IMR-90 (cell line): ENCODE measurements at regions not wholly inside any gene's neighbourhood (a gene's known extent, or its start where the extent isn't known, plus 50 kb on each side); places are given as distances from the start of the nearest gene placed in this dataset.
A peak's percentile ranks its signal among the peaks of the same experiment; 100 is the strongest.

Experiments
- ATAC-seq: fragments of 200-7000 bp; cut with Tn5 transposase; 2 replicates; pipeline ENCODE4 v1.9.1; 2020; ENCODE audit warnings: low read depth, mild to moderate bottlenecking, moderate library complexity
- BruUV-seq: library from RNA; stranded (reverse); fragments of 400-500 nt; replicated peaks from 2 replicates; lab custom pipeline; 2021; lab: Mats Ljungman, UMichigan
- CTCF ChIA-PET: fragments of 300-600 bp; formaldehyde crosslinking; extraction: SDS; loops from one replicate; lab custom pipeline; 2021; ENCODE audit warnings: antibody characterized with exemption; lab: Yijun Ruan, JAX
- POLR2A ChIA-PET: fragments of 300-600 bp; sonication (Branson Sonifier 250); formaldehyde crosslinking; loops from one replicate; lab custom pipeline; 2022; ENCODE audit warnings: antibody characterized with exemption; ENCODE audit not compliant: unreplicated experiment; lab: Charles Lee
- DNase-seq: peaks from one replicate; pipeline ENCODE4 v3.0.0; 2013
- H2AFZ ChIP-seq: replicated peaks from 2 replicates; pipeline ENCODE3; 2013; ENCODE audit warnings: low read length, mild to moderate bottlenecking; ENCODE audit not compliant: poor library complexity
- H2AK5ac ChIP-seq: 2 replicates; pipeline ENCODE4 v1.6.1; 2013; ENCODE audit warnings: low read depth, low read length, inconsistent platforms
- H2AK9ac ChIP-seq: replicated peaks from 2 replicates; pipeline ENCODE3; 2013; ENCODE audit warnings: mild to moderate bottlenecking, low read depth, low read length, moderate library complexity; ENCODE audit not compliant: poor library complexity
- H2BK120ac ChIP-seq: 2 replicates; pipeline ENCODE4 v1.6.1; 2013; ENCODE audit warnings: low read depth, low read length, inconsistent platforms
- H2BK15ac ChIP-seq: 3 replicates; pipeline ENCODE4 v1.6.1; 2013; ENCODE audit warnings: low read depth, low read length, inconsistent platforms
- H2BK20ac ChIP-seq: 2 replicates; pipeline ENCODE4 v1.6.1; 2013; ENCODE audit warnings: low read depth, mild to moderate bottlenecking, inconsistent platforms, low read length, moderate library complexity
- H2BK5ac ChIP-seq: 2 replicates; pipeline ENCODE4 v1.6.1; 2013; ENCODE audit warnings: mild to moderate bottlenecking, low read depth, low read length, inconsistent platforms; ENCODE audit not compliant: poor library complexity, severe bottlenecking
- H3K14ac ChIP-seq: replicated peaks from 2 replicates; pipeline ENCODE4 v1.6.1; 2013; ENCODE audit warnings: low read depth, low read length, inconsistent platforms
- H3K18ac ChIP-seq: 2 replicates; pipeline ENCODE4 v1.6.1; 2013; ENCODE audit warnings: low read depth, low read length, control low read depth
- H3K23ac ChIP-seq: 2 replicates; pipeline ENCODE4 v1.6.1; 2013; ENCODE audit warnings: low read depth, low read length, inconsistent platforms
- H3K27ac ChIP-seq: 2 replicates; pipeline ENCODE4 v1.5.1; 2013; ENCODE audit warnings: mild to moderate bottlenecking, control low read depth, low read length; ENCODE audit not compliant: insufficient read depth
- H3K27me3 ChIP-seq: 2 replicates; pipeline ENCODE4 v1.6.1; 2013; ENCODE audit warnings: low read length; ENCODE audit not compliant: control insufficient read depth, insufficient read depth
- H3K36me3 ChIP-seq: 2 replicates; pipeline ENCODE4 v1.6.1; 2013; ENCODE audit warnings: low read length, mixed read lengths; ENCODE audit not compliant: control insufficient read depth, insufficient read depth
- H3K4ac ChIP-seq: 2 replicates; pipeline ENCODE4 v1.6.1; 2013; ENCODE audit warnings: low read depth, low read length, inconsistent platforms
- H3K4me1 ChIP-seq: 2 replicates; pipeline ENCODE4 v1.6.1; 2013; ENCODE audit warnings: low read length, mixed read lengths; ENCODE audit not compliant: control insufficient read depth, insufficient read depth
- H3K4me2 ChIP-seq: 2 replicates; pipeline ENCODE4 v1.6.1; 2013; ENCODE audit warnings: low read depth, mild to moderate bottlenecking, control low read depth, low read length, moderate library complexity
- H3K4me3 ChIP-seq: 2 replicates; pipeline ENCODE4 v1.5.1; 2013; ENCODE audit warnings: low read depth, mild to moderate bottlenecking, control low read depth, low read length, moderate library complexity; ENCODE audit not compliant: insufficient read depth
- H3K56ac ChIP-seq: 2 replicates; pipeline ENCODE4 v1.6.1; 2013; ENCODE audit warnings: low read length, inconsistent platforms; ENCODE audit not compliant: insufficient read depth; ENCODE audit errors: extremely low read depth
- H3K79me1 ChIP-seq, 2 experiments: 2 replicates each; pipeline ENCODE4 v1.6.1; 2013; ENCODE audit warnings: low read length in 2 of 2, inconsistent platforms in 1 of 2, low read depth in 1 of 2
- H3K9ac ChIP-seq: 2 replicates; pipeline ENCODE4 v1.6.1; 2013; ENCODE audit warnings: low read depth, low read length, control low read depth
- H3K9me1 ChIP-seq: 2 replicates; pipeline ENCODE4 v1.6.1; 2013; ENCODE audit warnings: low read length, inconsistent platforms; ENCODE audit not compliant: insufficient read depth
- H3K9me3 ChIP-seq: 2 replicates; pipeline ENCODE4 v1.6.1; 2013; ENCODE audit warnings: low read length; ENCODE audit not compliant: control insufficient read depth, insufficient read depth
- H4K20me1 ChIP-seq: 2 replicates; pipeline ENCODE4 v1.6.1; 2013; ENCODE audit warnings: low read length, inconsistent platforms; ENCODE audit not compliant: insufficient read depth
- H4K5ac ChIP-seq: 2 replicates; pipeline ENCODE4 v1.6.1; 2013; ENCODE audit warnings: mild to moderate bottlenecking, low read depth, low read length, control low read depth
- H4K8ac ChIP-seq, 2 experiments: 2 replicates each; pipeline ENCODE4 v1.6.1; 2013; ENCODE audit warnings: low read depth in 2 of 2, low read length in 2 of 2, control low read depth in 1 of 2, inconsistent platforms in 1 of 2
- H4K91ac ChIP-seq: 2 replicates; pipeline ENCODE4 v1.6.1; 2013; ENCODE audit warnings: low read depth, low read length, inconsistent platforms; ENCODE audit not compliant: insufficient read depth
- BHLHE40 ChIP-seq: fragments of 150-350 bp; IDR thresholded peaks from 2 replicates; pipeline ENCODE4 v1.6.1; 2016; ENCODE audit warnings: mild to moderate bottlenecking, low read depth, low read length
- CTCF ChIP-seq: conservative IDR thresholded peaks from 2 replicates; pipeline ENCODE4 v1.5.1; 2012; ENCODE audit warnings: mild to moderate bottlenecking, low read depth, low read length, improper control_type of control experiment
- MAFK ChIP-seq: IDR thresholded peaks from 2 replicates; pipeline ENCODE4 v1.6.1; 2012; ENCODE audit warnings: low read depth, low read length, improper control_type of control experiment
- MAZ ChIP-seq: IDR thresholded peaks from 2 replicates; pipeline ENCODE4 v1.6.1; 2012; ENCODE audit warnings: low read depth, mild to moderate bottlenecking, low read length, improper control_type of control experiment, moderate library complexity, borderline replicate concordance
- POLR2A ChIP-seq: IDR thresholded peaks from 2 replicates; pipeline ENCODE4 v1.6.1; 2012; ENCODE audit warnings: mild to moderate bottlenecking, low read depth, low read length
- WGBS, 2 experiments: methylation state at CpG; one replicate each; pipeline versions ENCODE4 v1.1.5 to v1.1.7; 2013; ENCODE audit warnings: missing lambda C conversion rate in 2 of 2; ENCODE audit not compliant: insufficient read length in 1 of 2; ENCODE audit errors: extremely low coverage in 2 of 2; 5-methylcytosine and 5-hydroxymethylcytosine counted together
- dilution Hi-C: fragments of 300-500 bp; cut with HindIII; formaldehyde crosslinking; loops from one replicate; pipeline ENCODE4 v1.14.3; 2018; ENCODE audit warnings: low sequenced_read_pairs; ENCODE audit not compliant: unreplicated experiment
- in situ Hi-C: fragments of 300-500 bp; cut with MboI; formaldehyde crosslinking; loops from 3 replicates; pipeline ENCODE4 v1.14.3; 2019; ENCODE audit warnings: low sequenced_read_pairs, inconsistent platforms, mixed read lengths
- intact Hi-C: fragments of 100-400 bp; cut with micrococcal nuclease; formaldehyde crosslinking; loops from 2 replicates; pipeline ENCODE4 v1.10.0; 2022

DNA sequence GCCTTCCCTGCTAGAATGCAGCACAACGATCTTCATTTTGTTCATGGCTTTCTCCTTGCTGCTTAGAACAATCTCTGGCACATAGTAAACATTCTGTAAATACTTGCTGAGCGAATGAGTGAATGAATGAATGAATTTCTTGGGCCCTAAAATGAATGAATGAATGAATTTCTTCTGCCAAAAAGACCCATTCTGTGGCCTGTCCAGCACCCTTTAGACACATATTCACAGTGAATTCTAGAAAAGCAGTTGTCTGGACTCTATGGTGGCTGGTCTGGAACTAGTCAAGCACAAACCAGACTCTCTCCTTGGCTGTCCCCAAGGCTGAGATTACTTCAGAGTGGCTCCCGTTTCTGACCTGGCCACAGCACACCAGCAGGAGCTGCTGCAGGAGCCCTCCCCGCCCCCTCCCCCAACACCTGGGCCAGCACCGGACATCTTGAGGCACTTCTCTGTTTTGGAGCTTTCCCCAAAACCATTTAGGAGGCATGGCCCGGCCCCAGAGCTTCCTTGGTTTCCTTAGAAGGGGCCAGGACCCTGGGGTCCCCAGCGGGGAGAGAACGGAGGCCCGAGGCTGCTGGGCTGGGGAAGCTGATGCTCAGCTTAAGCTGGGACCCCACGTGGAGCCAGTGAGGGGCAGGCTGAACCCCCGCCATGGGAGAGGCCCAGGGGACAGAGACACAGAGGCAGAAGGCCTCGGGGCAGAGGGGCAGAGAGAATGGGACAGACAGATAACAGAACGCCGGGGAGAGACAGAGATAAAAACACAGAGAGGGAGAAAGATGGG lies 159.0 kb downstream of the ZFP36L2 start:
- no peak overlapping the region; the same call in 1 of the 2 replicates for H2BK120ac ChIP-seq
- H3K27ac ChIP-seq: no peak overlapping the region
- no peak overlapping the region for H4K5ac ChIP-seq
- peak overlapping the region; percentile 6; the same call in 1 of the 2 replicates for H2BK20ac ChIP-seq
- no peaks in the 10 kb centered on the region for H3K27me3 ChIP-seq
- H3K4me2 ChIP-seq: no peak overlapping the region
- ChIA-PET POLR2A (no interaction called here), CTCF (no interaction called here)
- BruUV-seq: no TSS peak
- no peak overlapping the region for H4K8ac ChIP-seq
- H3K18ac ChIP-seq: no peak overlapping the region
- no peak overlapping the region for H3K9ac ChIP-seq
- H2AK5ac ChIP-seq: peak overlapping the region; percentile 43; the same call in 1 of the 2 replicates
- H4K91ac ChIP-seq: no peak overlapping the region
- peaks cover 12% of the 10 kb centered on the region for H3K9me1 ChIP-seq
- no peak overlapping the region for H3K23ac ChIP-seq
- H2AK9ac ChIP-seq: no peak overlapping the region
- intact Hi-C loops: no loop called here
- no peak overlapping the region for H3K4ac ChIP-seq
- dilution Hi-C loops: no loop called here
- H3K4me1 ChIP-seq: peaks cover 12% of the 10 kb centered on the region
- 75% methylated on average over 8 of the region's 14 CpGs; no CpG with 5 or more reads in 1 of the 2 experiments for WGBS, 2 experiments
- in situ Hi-C loops: no loop called here
- H3K9me3 ChIP-seq: no peaks in the 10 kb centered on the region
- no peaks in the 10 kb centered on the region for H4K20me1 ChIP-seq
- peak overlapping the region; percentile 66 for H2AFZ ChIP-seq
- peak overlapping the region; percentile 64; the same call in 1 of the 3 replicates for H2BK15ac ChIP-seq
- DNase-seq: no peak
- H3K14ac ChIP-seq: no peak overlapping the region
- H3K56ac ChIP-seq: no peak overlapping the region
- H2BK5ac ChIP-seq: no peak overlapping the region
- no peak overlapping the region for H3K4me3 ChIP-seq
- H3K79me1 ChIP-seq: no peaks in the 10 kb centered on the region
- ATAC-seq: no peak
- no peak for TF ChIP-seq POLR2A
- no peak for TF ChIP-seq MAZ
- no peak for TF ChIP-seq MAFK
- no peak for TF ChIP-seq BHLHE40
- no peak for TF ChIP-seq CTCF
- no peaks in the 10 kb centered on the region for H3K36me3 ChIP-seq
